IMR-90 (cell line): ENCODE measurements at regions not wholly inside any gene's neighbourhood (a gene's known extent, or its start where the extent isn't known, plus 50 kb on each side); places are given as distances from the start of the nearest gene placed in this dataset.

ENCODE experiments used
- ATAC-seq: fragments of 200-7000 bp; cut with Tn5 transposase; 2 replicates; pipeline ENCODE4 v1.9.1; 2020; ENCODE audit warnings: low read depth, mild to moderate bottlenecking, moderate library complexity
- BruUV-seq: library from RNA; stranded (reverse); fragments of 400-500 nt; replicated peaks from 2 replicates; lab custom pipeline; 2021; lab: Mats Ljungman, UMichigan
- CTCF ChIA-PET: fragments of 300-600 bp; formaldehyde crosslinking; extraction: SDS; loops from one replicate; lab custom pipeline; 2021; ENCODE audit warnings: antibody characterized with exemption; lab: Yijun Ruan, JAX
- POLR2A ChIA-PET: fragments of 300-600 bp; sonication (Branson Sonifier 250); formaldehyde crosslinking; loops from one replicate; lab custom pipeline; 2022; ENCODE audit warnings: antibody characterized with exemption; ENCODE audit not compliant: unreplicated experiment; lab: Charles Lee
- DNase-seq: peaks from one replicate; pipeline ENCODE4 v3.0.0; 2013
- H2AFZ ChIP-seq: replicated peaks from 2 replicates; pipeline ENCODE3; 2013; ENCODE audit warnings: low read length, mild to moderate bottlenecking; ENCODE audit not compliant: poor library complexity
- H2AK5ac ChIP-seq: 2 replicates; pipeline ENCODE4 v1.6.1; 2013; ENCODE audit warnings: low read depth, low read length, inconsistent platforms
- H2AK9ac ChIP-seq: replicated peaks from 2 replicates; pipeline ENCODE3; 2013; ENCODE audit warnings: mild to moderate bottlenecking, low read depth, low read length, moderate library complexity; ENCODE audit not compliant: poor library complexity
- H2BK120ac ChIP-seq: 2 replicates; pipeline ENCODE4 v1.6.1; 2013; ENCODE audit warnings: low read depth, low read length, inconsistent platforms
- H2BK15ac ChIP-seq: 3 replicates; pipeline ENCODE4 v1.6.1; 2013; ENCODE audit warnings: low read depth, low read length, inconsistent platforms
- H2BK20ac ChIP-seq: 2 replicates; pipeline ENCODE4 v1.6.1; 2013; ENCODE audit warnings: low read depth, mild to moderate bottlenecking, inconsistent platforms, low read length, moderate library complexity
- H2BK5ac ChIP-seq: 2 replicates; pipeline ENCODE4 v1.6.1; 2013; ENCODE audit warnings: mild to moderate bottlenecking, low read depth, low read length, inconsistent platforms; ENCODE audit not compliant: poor library complexity, severe bottlenecking
- H3K14ac ChIP-seq: replicated peaks from 2 replicates; pipeline ENCODE4 v1.6.1; 2013; ENCODE audit warnings: low read depth, low read length, inconsistent platforms
- H3K18ac ChIP-seq: 2 replicates; pipeline ENCODE4 v1.6.1; 2013; ENCODE audit warnings: low read depth, low read length, control low read depth
- H3K23ac ChIP-seq: 2 replicates; pipeline ENCODE4 v1.6.1; 2013; ENCODE audit warnings: low read depth, low read length, inconsistent platforms
- H3K27ac ChIP-seq: 2 replicates; pipeline ENCODE4 v1.5.1; 2013; ENCODE audit warnings: mild to moderate bottlenecking, control low read depth, low read length; ENCODE audit not compliant: insufficient read depth
- H3K27me3 ChIP-seq: 2 replicates; pipeline ENCODE4 v1.6.1; 2013; ENCODE audit warnings: low read length; ENCODE audit not compliant: control insufficient read depth, insufficient read depth
- H3K36me3 ChIP-seq: 2 replicates; pipeline ENCODE4 v1.6.1; 2013; ENCODE audit warnings: low read length, mixed read lengths; ENCODE audit not compliant: control insufficient read depth, insufficient read depth
- H3K4ac ChIP-seq: 2 replicates; pipeline ENCODE4 v1.6.1; 2013; ENCODE audit warnings: low read depth, low read length, inconsistent platforms
- H3K4me1 ChIP-seq: 2 replicates; pipeline ENCODE4 v1.6.1; 2013; ENCODE audit warnings: low read length, mixed read lengths; ENCODE audit not compliant: control insufficient read depth, insufficient read depth
- H3K4me2 ChIP-seq: 2 replicates; pipeline ENCODE4 v1.6.1; 2013; ENCODE audit warnings: low read depth, mild to moderate bottlenecking, control low read depth, low read length, moderate library complexity
- H3K4me3 ChIP-seq: 2 replicates; pipeline ENCODE4 v1.5.1; 2013; ENCODE audit warnings: low read depth, mild to moderate bottlenecking, control low read depth, low read length, moderate library complexity; ENCODE audit not compliant: insufficient read depth
- H3K56ac ChIP-seq: 2 replicates; pipeline ENCODE4 v1.6.1; 2013; ENCODE audit warnings: low read length, inconsistent platforms; ENCODE audit not compliant: insufficient read depth; ENCODE audit errors: extremely low read depth
- H3K79me1 ChIP-seq, 2 experiments: 2 replicates each; pipeline ENCODE4 v1.6.1; 2013; ENCODE audit warnings: low read length in 2 of 2, inconsistent platforms in 1 of 2, low read depth in 1 of 2
- H3K9ac ChIP-seq: 2 replicates; pipeline ENCODE4 v1.6.1; 2013; ENCODE audit warnings: low read depth, low read length, control low read depth
- H3K9me1 ChIP-seq: 2 replicates; pipeline ENCODE4 v1.6.1; 2013; ENCODE audit warnings: low read length, inconsistent platforms; ENCODE audit not compliant: insufficient read depth
- H3K9me3 ChIP-seq: 2 replicates; pipeline ENCODE4 v1.6.1; 2013; ENCODE audit warnings: low read length; ENCODE audit not compliant: control insufficient read depth, insufficient read depth
- H4K20me1 ChIP-seq: 2 replicates; pipeline ENCODE4 v1.6.1; 2013; ENCODE audit warnings: low read length, inconsistent platforms; ENCODE audit not compliant: insufficient read depth
- H4K5ac ChIP-seq: 2 replicates; pipeline ENCODE4 v1.6.1; 2013; ENCODE audit warnings: mild to moderate bottlenecking, low read depth, low read length, control low read depth
- H4K8ac ChIP-seq, 2 experiments: 2 replicates each; pipeline ENCODE4 v1.6.1; 2013; ENCODE audit warnings: low read depth in 2 of 2, low read length in 2 of 2, control low read depth in 1 of 2, inconsistent platforms in 1 of 2
- H4K91ac ChIP-seq: 2 replicates; pipeline ENCODE4 v1.6.1; 2013; ENCODE audit warnings: low read depth, low read length, inconsistent platforms; ENCODE audit not compliant: insufficient read depth
- BHLHE40 ChIP-seq: fragments of 150-350 bp; IDR thresholded peaks from 2 replicates; pipeline ENCODE4 v1.6.1; 2016; ENCODE audit warnings: mild to moderate bottlenecking, low read depth, low read length
- CEBPB ChIP-seq: IDR thresholded peaks from 2 replicates; pipeline ENCODE4 v1.6.1; 2012; ENCODE audit warnings: low read depth, low read length, improper control_type of control experiment
- CHD1 ChIP-seq: IDR thresholded peaks from 2 replicates; pipeline ENCODE4 v1.6.1; 2012; ENCODE audit warnings: low read depth, low read length, improper control_type of control experiment
- FOS ChIP-seq: fragments of 150-350 bp; IDR thresholded peaks from 2 replicates; pipeline ENCODE4 v1.6.1; 2016; ENCODE audit warnings: low read depth, low read length
- MAFK ChIP-seq: IDR thresholded peaks from 2 replicates; pipeline ENCODE4 v1.6.1; 2012; ENCODE audit warnings: low read depth, low read length, improper control_type of control experiment
- MAZ ChIP-seq: IDR thresholded peaks from 2 replicates; pipeline ENCODE4 v1.6.1; 2012; ENCODE audit warnings: low read depth, mild to moderate bottlenecking, low read length, improper control_type of control experiment, moderate library complexity, borderline replicate concordance
- MXI1 ChIP-seq: IDR thresholded peaks from 2 replicates; pipeline ENCODE4 v1.6.1; 2012; ENCODE audit warnings: low read depth, mild to moderate bottlenecking, low read length, moderate library complexity, borderline replicate concordance
- NFE2L2 ChIP-seq: fragments of 150-350 bp; IDR thresholded peaks from 2 replicates; pipeline ENCODE4 v1.6.1; 2016; ENCODE audit warnings: low read depth, mild to moderate bottlenecking, low read length
- POLR2A ChIP-seq: IDR thresholded peaks from 2 replicates; pipeline ENCODE4 v1.6.1; 2012; ENCODE audit warnings: mild to moderate bottlenecking, low read depth, low read length
- RAD21 ChIP-seq: IDR thresholded peaks from 2 replicates; pipeline ENCODE4 v1.6.1; 2012; ENCODE audit warnings: low read length, improper control_type of control experiment
- RCOR1 ChIP-seq: IDR thresholded peaks from 2 replicates; pipeline ENCODE4 v1.6.1; 2012; ENCODE audit warnings: mild to moderate bottlenecking, low read length, improper control_type of control experiment; ENCODE audit not compliant: insufficient replicate concordance
- RFX5 ChIP-seq: IDR thresholded peaks from 2 replicates; pipeline ENCODE4 v1.8.0; 2012; ENCODE audit warnings: low read depth, mild to moderate bottlenecking, low read length, moderate library complexity
- WGBS, 2 experiments: methylation state at CpG; one replicate each; pipeline versions ENCODE4 v1.1.5 to v1.1.7; 2013; ENCODE audit warnings: missing lambda C conversion rate in 2 of 2; ENCODE audit not compliant: insufficient read length in 1 of 2; ENCODE audit errors: extremely low coverage in 2 of 2; 5-methylcytosine and 5-hydroxymethylcytosine counted together
- dilution Hi-C: fragments of 300-500 bp; cut with HindIII; formaldehyde crosslinking; loops from one replicate; pipeline ENCODE4 v1.14.3; 2018; ENCODE audit warnings: low sequenced_read_pairs; ENCODE audit not compliant: unreplicated experiment
- in situ Hi-C: fragments of 300-500 bp; cut with MboI; formaldehyde crosslinking; loops from 3 replicates; pipeline ENCODE4 v1.14.3; 2019; ENCODE audit warnings: low sequenced_read_pairs, inconsistent platforms, mixed read lengths
- intact Hi-C: fragments of 100-400 bp; cut with micrococcal nuclease; formaldehyde crosslinking; loops from 2 replicates; pipeline ENCODE4 v1.10.0; 2022
- TF ChIP-seq, protein P1 (sequence below): conservative IDR thresholded peaks from 2 replicates; pipeline ENCODE4 v1.5.1; 2012; ENCODE audit warnings: mild to moderate bottlenecking, low read depth, low read length, improper control_type of control experiment
- TF ChIP-seq, protein P2 (sequence below): fragments of 150-350 bp; IDR thresholded peaks from 2 replicates; pipeline ENCODE4 v1.6.1; 2016; ENCODE audit warnings: low read depth, mild to moderate bottlenecking, low read length, moderate library complexity, borderline replicate concordance

DNA sequence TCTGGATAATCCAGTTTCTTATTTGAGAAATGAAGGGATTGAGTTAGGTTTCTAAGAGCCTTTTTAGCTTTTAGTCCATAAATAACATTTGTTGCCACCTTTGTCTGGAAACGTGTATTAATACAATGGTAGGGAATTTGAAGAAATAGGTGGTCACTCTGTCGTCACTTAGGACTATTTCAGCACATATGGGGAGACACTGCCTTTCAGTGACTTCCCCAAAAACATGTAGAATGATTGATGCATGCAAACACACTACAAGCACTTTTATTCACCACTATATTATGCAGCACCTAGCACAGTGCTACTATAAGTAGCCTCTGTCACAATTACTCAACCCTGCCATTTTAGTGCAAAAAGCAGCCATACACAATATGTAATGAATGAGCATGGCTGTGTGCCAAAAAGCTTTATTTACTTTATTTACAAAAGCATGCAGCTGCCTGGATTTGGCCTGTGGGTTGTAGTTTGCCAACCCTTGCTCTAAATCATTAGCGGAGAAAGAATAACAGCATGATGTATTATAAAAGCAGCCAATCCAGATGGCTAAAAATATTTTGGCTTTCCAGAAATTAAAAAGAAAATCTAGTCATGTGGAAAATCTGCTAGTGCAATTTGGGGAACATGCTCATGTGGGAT lies 154.2 kb upstream of the HMHB1 start:
- Histone ChIP-seq H2BK5ac (no peak overlapping the region), H2BK15ac (no peak overlapping the region), H2AK5ac (no peak overlapping the region), H4K8ac (no peak overlapping the region), H4K20me1 (no peaks in the 10 kb centered on the region), H4K91ac (no peak overlapping the region), H2AK9ac (no peak overlapping the region), H3K9me1 (no peaks in the 10 kb centered on the region), H3K18ac (no peak overlapping the region), H3K4me3 (no peak overlapping the region), H3K23ac (no peak overlapping the region), H2BK120ac (no peak overlapping the region), H3K9ac (no peak overlapping the region), H2BK20ac (no peak overlapping the region), H3K4me2 (no peak overlapping the region), H2AFZ (no peak overlapping the region), H3K4ac (no peak overlapping the region), H4K5ac (no peak overlapping the region), H3K9me3 (no peaks in the 10 kb centered on the region), H3K79me1 (no peaks in the 10 kb centered on the region), H3K27ac (no peak overlapping the region), H3K56ac (no peak overlapping the region), H3K27me3 (no peaks in the 10 kb centered on the region), H3K36me3 (no peaks in the 10 kb centered on the region), H3K14ac (no peak overlapping the region), H3K4me1 (no peaks in the 10 kb centered on the region)
- no peak for ATAC-seq
- TF ChIP-seq RFX5: no peak
- no peak for TF ChIP-seq FOS
- TF ChIP-seq BHLHE40: no peak
- TF ChIP-seq RAD21: no peak
- no peak for TF ChIP-seq RCOR1
- TF ChIP-seq CHD1: no peak
- no peak for TF ChIP-seq NFE2L2
- no peak for TF ChIP-seq POLR2A
- no peak for TF ChIP-seq MAFK
- TF ChIP-seq, protein P1, sequence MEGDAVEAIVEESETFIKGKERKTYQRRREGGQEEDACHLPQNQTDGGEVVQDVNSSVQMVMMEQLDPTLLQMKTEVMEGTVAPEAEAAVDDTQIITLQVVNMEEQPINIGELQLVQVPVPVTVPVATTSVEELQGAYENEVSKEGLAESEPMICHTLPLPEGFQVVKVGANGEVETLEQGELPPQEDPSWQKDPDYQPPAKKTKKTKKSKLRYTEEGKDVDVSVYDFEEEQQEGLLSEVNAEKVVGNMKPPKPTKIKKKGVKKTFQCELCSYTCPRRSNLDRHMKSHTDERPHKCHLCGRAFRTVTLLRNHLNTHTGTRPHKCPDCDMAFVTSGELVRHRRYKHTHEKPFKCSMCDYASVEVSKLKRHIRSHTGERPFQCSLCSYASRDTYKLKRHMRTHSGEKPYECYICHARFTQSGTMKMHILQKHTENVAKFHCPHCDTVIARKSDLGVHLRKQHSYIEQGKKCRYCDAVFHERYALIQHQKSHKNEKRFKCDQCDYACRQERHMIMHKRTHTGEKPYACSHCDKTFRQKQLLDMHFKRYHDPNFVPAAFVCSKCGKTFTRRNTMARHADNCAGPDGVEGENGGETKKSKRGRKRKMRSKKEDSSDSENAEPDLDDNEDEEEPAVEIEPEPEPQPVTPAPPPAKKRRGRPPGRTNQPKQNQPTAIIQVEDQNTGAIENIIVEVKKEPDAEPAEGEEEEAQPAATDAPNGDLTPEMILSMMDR: no peak
- TF ChIP-seq, protein P2, sequence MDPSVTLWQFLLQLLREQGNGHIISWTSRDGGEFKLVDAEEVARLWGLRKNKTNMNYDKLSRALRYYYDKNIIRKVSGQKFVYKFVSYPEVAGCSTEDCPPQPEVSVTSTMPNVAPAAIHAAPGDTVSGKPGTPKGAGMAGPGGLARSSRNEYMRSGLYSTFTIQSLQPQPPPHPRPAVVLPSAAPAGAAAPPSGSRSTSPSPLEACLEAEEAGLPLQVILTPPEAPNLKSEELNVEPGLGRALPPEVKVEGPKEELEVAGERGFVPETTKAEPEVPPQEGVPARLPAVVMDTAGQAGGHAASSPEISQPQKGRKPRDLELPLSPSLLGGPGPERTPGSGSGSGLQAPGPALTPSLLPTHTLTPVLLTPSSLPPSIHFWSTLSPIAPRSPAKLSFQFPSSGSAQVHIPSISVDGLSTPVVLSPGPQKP: no peak
- TF ChIP-seq CEBPB: no peak
- TF ChIP-seq MXI1: no peak
- TF ChIP-seq MAZ: no peak
- in situ Hi-C loops: no loop called here
- BruUV-seq: no TSS peak
- DNase-seq: no peak
- dilution Hi-C loops: no loop called here
- intact Hi-C loops: no loop called here
- no CpG with 5 or more reads among the region's 3 CpGs for WGBS, 2 experiments
- POLR2A ChIA-PET: no interaction called here
- CTCF ChIA-PET: no interaction called here
